GM12874 (cell line): ENCODE measurements at regions not wholly inside any gene's neighbourhood (a gene's known extent, or its start where the extent isn't known, plus 50 kb on each side); places are given as distances from the start of the nearest gene placed in this dataset.

Experiments used
- CTCF ChIP-seq: IDR thresholded peaks from 2 replicates; pipeline ENCODE4 v1.5.1; 2011; ENCODE audit warnings: low read depth, mild to moderate bottlenecking, control low read depth, low read length, moderate library complexity; ENCODE audit not compliant: insufficient read depth

GRCh38 chr1:235038701-235039100 is 89.9 kb downstream of the TOMM20 start:
- TF ChIP-seq CTCF: no peak

- no peak for TF ChIP-seq CTCF
Observed at GRCh38 chr1:235035928-235036327, 92.7 kb downstream of the TOMM20 start.

GRCh38 chr1:235030919-235031596 is 97.6 kb downstream of the TOMM20 start:
- no peak for TF ChIP-seq CTCF

GRCh38 chr1:235027862-235028250 is 100.8 kb downstream of the TOMM20 start:
- no peak for TF ChIP-seq CTCF

GRCh38 chr1:235027076-235027861 is 101.4 kb downstream of the TOMM20 start:
- TF ChIP-seq CTCF: no peak

GRCh38 chr1:235025422-235025984 is 103.1 kb downstream of the TOMM20 start:
- no peak for TF ChIP-seq CTCF

GRCh38 chr1:235024711-235025421 is 103.8 kb downstream of the TOMM20 start:
- TF ChIP-seq CTCF: no peak
